Skin of body (tissue), 1 donor: ENCODE measurements at regions not wholly inside any gene's neighbourhood (a gene's known extent, or its start where the extent isn't known, plus 50 kb on each side); places are given as distances from the start of the nearest gene placed in this dataset.

ENCODE experiments used
- DNase-seq: peaks from one replicate; lab custom pipeline; 2025; lab: John Stamatoyannopoulos, UW

DNA sequence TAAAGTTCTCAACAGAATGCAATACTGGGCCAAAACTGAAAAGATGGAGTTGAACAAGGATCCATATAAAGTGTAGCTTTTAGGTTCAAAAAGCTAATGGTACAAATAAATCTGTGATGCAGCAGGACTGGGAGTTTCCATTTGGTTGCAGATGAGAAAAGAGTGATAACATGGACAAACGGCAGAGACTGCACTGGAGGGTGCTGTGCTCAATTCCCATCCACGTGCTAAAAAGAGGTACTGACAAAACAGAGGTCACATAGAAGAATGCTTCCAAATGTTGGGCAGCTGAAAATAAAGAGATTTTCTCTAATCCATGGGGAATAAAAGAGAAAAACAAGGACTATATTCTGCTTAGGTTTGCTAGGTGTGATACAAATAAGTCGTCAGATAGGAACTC, 461.6 kb downstream of the LIG4 start:
- DNase-seq, result no peak

DNA sequence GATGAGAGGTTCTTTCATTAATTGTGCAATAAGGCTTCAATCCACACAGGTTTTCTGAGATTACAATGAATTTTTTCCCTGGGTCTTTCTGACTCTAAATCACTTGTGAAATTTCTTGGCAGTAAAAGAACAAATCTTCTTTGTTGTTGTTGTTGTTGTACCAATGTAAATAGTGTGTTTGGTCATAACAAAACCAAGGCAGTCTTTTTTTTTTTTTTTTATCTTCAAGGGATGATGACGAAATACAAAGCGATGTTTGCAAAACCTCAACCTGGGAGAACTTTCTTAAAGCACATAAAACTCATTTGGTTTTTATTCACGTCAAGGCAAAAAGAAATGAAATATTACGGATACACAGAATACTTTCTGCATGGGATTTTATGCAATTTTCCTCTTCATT, 462.0 kb downstream of the LIG4 start:
- no peak for DNase-seq

DNA sequence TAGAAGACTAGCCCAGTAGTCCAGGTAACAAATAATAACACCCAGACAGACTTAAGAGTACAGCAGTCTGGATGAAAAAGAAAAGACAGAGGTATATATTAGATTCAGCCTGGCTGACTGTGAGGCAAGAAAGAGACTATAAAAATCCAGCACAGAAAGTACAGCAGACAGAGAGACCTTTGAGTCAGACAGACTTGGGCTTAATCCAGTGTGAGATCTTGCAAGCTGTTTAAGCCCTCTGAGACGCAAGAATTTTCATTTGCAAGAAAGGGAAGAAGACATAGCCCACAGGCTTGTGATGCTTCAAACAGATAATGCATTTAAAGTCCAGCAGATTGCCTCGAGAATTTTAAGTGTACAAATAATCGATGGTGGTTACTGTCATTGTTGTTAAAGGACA, 471.4 kb downstream of the LIG4 start:
- DNase-seq, result no peak

DNA sequence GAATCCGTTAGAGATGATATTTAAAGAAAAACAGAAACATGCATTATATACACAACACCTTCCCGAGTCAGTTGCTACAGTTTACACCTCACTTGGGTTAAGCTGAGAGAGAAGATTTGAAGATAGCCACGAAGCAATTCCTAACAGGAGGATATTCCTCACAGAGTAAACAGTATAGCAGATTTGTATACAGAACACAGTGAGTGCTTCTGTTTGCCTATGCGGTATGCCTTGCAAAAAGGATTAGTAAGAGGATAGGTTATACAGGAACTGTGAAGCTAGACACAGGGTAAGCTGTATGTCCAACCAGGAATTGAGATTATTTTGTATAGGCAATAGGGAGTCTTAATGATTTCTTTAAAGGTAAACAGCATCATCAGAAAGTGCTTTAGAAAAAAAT, 471.8 kb downstream of the LIG4 start:
- no peak for DNase-seq

DNA sequence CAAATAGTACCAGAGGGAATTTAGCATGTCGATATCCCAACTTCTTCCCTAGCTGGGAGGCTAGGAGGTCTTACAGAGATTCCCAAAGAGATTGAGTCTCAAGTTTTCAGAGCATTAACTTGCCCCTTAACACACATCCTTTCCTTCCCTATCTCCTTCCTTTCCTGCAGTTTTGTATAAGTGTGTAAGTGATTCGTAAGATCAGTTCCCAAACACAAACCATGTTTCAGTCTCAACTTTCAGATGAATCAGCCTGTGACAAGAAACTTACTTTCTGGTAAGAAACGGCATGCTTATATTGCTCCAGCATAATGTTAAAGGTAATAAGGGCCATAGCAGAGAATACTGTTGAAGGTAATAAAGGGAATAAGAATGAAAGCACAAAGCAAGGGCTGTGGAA, 472.2 kb downstream of the LIG4 start:
- no peak for DNase-seq

DNA sequence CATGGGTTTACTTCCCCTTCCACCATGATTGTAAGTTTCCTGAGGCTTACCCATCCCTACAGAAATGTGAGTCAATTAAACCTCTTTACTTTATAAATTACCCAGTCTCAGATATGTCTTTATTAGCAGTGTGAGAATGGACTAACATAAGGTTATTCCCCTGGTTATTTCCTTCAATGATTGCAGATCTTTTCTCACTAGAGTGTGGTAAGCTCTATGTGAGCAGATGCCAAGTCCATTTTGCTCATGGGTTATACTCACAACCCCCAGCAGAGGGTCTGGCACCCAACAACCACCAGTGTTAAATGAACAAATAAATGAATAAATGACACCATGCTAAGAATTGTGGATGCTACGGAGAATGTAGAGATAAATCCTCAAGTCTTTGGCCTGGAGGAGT, 472.8 kb downstream of the LIG4 start:
- DNase-seq, result no peak

DNA sequence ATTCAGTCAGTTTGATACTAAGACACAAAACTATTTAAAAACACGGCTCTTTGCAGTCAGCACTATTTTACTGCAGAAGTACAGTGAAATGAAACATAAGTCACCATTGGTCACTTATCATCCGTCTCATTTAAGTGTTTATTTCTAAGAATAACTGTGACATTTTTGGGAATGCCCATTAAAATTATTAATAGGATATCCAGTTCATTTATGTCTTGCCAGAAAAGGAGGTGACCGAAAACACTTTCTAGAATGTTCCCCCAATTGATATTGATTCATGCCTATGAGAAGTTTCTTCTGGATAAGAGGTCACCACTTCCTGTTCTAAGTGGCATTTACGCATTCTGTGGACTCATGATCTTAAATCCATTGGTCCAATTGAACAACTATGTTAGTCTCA, 477.3 kb downstream of the LIG4 start:
- no peak for DNase-seq

DNA sequence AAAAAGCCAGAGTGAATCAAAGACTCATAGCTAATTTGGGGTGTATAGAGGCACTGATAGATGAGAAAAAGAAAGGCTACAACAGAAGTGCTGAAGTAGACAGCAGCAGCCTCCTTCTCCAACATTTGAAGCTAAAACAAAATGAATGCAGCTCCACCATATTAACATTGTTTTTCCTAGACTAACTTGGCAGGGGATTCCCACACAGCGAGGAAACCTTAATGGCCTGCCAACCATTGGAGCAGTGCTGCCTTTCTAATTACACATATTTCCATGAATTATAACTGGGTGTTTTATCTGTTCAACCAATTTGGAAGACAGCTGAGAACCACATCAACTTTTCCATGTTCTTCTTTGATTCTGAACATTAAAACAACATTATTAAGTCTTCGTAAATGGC, 478.6 kb downstream of the LIG4 start:
- no peak for DNase-seq

DNA sequence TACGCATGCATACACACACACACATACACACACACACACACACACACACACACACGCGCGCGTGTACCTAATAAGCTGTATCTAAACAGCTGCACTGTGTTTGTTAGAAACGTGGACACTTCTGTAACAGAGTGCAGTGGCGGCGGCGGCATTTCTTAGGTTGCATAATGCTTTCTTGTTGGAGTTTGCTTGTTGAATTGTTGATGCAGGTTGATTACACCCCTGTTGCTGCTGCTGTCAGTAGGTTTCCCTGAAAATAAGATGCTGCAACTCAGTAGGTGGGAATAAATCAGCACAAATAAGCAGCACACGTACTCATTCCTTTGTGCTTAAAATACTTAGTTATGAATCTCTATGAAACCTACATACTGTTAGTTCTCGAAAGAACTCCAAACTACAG, 479.2 kb downstream of the LIG4 start:
- DNase-seq, result no peak

DNA sequence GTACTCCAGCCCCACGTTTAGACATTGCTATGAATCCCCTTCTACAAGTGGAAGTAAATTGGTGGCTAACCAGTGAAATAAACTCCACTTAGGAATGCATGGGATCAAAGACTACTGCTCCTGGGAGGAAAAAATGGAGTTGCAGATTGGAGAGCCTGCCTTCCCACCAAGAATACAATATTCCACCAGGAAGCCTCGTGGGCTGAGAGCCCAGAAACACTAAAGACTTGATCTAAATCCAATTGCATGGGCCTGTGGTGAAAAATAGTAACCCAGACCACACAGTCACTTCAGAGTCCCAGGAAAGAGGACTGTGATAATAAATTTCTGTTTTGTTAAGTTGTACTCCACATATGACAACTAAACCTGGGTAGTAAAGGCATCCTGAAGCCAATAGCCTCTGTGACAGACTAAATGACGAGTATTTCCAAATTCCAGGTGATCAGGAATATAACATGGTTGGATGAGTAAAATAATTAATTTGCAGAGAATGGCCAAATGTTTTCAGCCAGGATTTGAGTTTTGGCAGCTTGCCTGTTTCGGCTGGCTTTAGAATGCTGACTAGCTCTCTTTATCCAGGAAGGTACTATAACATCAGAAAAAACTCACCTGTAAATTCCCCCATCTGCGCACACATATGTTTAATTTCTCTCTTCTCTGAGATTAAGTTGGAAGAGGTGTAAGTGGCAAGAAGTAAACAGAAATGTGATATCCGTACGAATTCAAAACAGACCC, 480.3 kb downstream of the LIG4 start:
- no peak for DNase-seq

DNA sequence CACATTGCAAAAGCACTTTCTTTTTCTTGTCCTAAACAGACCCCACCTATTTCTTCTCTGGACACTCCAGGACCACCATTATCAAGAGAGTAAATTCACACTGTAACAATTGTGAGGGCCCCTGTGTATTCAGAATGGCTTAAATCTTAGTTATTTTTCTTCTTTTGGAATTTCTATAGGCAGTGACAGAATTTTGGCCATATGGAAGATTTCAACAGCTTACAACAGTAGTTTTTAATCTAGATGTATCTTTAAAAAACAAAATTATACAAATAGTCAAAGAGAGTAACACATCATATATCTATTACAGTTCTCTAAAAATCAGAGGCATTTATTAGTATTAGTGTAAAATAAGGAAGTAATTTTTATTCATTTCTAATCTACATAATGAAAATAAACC, 482.1 kb downstream of the LIG4 start:
- no peak for DNase-seq

DNA sequence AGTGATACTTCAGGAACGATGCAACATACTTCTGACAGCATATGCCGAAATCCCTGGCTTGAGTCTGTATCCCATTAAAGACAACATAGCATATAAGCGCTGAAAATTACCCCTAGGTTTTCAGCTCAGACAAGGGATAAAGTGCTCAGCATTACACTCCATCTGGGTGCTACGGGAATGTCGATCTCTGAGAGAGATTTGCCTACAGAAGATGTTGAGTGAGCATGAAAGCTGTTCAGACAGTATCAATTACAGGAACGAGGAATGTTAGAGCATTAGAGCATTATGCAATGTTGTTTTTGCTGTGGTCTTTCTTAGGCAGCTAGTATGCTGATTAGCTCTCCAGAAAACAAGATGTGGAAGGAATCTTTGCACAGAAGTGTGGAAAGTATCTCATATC, 484.5 kb downstream of the LIG4 start:
- no peak for DNase-seq

DNA sequence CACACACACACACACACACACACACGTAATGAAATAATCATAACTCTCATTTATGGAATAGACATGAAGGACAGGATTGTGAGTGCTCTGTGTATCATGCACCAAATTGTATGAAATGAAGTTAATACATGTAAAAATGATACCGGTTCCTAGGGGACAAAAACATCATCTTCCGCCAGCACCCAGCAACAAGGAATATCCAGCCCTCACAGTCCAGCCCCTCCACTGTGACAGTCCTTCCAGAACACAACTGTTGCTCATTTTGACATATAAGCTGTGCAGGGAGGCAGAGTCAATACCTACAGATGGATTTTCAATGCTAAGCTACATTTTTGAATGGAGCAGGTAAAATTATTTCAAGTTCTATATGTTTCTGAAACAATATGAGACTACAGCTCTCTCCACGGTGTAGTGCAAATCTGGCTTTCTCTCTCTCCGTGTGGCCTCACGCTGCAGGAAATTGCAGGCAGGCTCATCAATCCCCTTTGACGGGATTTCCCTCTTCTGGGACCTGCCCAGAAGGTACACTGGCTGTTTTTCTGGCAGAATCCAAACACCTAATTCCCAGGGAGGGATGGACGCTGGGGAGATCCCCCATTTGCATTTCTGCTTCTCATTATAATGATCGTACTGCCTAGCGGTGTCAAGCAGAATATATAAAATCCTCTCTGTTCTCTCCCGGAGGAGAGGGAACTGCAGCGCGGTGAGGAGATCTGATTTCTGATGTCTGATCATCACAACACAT, 494.0 kb downstream of the LIG4 start:
- no peak for DNase-seq

DNA sequence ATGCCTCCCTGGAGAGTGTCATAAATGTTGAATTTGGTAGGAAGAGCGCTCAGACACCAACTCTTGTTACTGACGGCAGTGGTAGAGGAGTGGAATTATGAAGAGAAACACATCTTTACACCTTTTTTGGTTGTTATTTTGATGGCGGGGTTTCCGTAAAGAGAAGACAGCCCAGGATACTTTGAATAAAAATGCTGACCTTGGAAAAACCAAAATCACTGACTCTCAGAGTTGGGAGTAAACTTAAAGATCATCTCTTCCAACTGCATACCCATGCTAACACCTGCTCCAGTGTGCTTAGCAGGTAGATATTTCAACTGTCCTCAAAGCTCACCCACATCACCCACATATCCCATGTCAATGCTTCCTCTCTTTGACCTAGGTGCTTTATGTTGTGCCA, 498.6 kb downstream of the LIG4 start:
- no peak for DNase-seq

DNA sequence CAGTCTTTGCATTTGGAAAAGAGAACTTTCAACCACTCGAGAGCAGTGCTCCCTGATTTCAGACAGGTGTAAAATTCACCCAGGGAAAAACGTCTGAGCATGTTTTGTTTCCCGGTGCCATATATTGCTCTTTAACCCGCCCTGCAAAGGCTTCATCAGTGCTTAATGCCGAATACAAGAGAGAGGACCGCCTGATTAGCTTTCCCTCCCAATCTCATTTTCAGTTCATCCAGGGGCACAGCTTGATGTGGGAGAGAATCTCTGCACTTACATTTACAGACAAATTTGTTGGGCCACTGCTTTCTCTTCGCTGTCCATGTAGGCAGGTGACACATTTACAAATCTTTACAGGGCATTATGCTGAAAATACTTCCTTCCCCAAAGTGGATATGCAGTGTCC, 499.1 kb downstream of the LIG4 start:
- DNase-seq, result no peak

DNA sequence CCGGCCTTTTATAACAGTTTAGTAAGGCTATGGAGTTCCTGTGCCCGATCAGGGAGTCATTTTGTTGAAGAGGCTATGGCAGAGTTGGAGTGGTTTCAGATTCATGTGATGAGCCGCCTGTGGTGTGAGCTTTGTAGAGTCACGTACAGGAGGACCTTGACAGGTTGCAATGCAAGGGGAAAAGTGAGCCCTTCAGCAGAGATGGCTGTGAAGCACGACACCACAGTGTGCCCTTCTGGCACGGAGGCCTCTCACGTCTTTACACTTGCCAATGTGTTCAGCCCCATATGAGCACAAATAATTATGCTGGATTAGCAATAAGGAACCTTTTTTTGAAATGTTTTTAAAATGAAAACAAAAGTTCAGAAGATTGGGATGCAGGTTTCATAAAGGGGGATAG, 499.8 kb downstream of the LIG4 start:
- DNase-seq, result no peak

DNA sequence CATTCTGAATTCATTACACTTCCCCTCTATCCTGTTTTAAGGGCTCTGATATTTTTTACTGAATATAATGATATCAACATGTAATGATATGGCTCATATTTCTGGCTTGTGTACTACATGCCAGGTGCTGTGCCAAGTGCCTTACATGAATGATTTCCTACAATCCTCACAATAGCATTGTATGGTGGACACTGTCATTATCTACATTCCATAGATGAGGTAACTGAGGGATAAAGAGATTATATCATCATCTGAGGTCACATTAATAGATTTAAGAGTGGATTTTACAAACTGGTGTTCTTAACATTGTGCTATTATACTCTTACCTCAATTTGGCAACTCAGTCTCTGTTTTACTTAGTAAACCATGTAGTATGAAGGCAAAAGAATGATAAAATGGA, 502.0 kb downstream of the LIG4 start:
- no peak for DNase-seq

DNA sequence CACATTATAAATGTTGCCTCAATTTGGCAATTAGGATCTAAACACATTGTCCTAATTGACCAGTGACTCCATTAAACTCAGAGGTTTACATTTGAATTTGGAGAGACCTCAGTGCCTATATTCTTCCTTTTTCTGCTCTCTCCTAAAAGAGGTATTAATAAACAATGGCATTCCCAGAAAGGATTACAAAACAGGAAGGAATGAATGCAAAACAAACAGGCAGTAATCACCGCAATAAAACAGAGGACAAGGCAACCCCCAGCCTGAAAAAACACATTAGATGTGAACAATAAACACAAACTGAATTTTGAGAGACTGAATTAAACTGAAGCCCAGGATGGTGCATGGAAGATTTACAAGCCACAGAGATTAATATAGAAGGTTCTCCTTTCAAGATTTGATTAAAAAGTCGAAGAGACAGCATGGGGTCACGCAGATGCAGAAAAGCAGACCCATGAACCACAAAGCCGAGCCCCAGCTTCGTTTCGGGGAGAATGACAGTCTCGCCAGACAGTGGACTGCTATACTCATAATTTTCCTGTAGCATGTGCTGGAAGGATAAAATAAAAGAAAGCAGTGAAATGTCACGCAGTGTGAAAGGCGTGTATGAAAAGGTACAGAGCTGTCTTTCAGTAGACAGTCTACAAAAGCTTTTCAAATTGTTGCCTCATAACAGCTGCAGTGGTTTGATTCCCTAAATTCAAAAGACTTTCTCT, 503.0 kb downstream of the LIG4 start:
- no peak for DNase-seq

DNA sequence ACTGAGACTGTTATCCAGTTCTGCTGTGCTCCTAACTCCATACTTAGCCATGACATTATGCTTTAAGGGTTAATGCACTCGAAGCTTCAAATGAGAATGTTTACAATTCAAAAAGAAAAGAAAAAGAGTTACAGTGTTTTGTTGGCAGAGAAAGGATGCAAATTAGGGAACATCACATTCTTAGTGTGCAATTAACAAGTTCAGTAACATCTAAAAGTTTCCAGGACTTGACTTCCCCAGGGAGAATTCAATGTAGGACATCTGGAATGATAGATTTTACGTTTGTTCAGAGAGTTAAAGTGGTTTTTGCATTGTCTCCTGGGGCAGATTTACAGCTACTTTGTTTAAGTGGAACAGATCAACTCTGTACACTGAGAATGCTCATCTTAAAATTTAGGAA, 525.2 kb downstream of the LIG4 start:
- DNase-seq, result no peak

DNA sequence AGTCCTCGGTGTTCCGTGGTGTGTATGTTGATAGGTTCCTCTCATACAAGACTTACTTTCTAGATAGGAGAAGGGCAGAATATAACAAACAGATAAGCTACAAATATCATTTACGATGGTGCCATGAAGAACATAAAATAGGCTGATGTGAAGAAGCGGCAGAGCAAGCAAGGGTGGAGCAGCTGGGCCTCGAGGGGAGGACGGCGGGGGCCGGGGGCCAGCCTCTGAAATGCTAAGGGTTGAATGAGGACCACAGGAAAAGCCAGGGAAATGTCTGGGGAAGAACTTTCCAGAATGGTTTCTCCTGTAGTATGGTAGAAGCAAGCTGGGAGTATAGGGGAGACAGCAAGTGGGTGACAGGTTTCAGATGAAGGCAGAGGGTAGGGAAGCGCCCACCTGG, 529.5 kb downstream of the LIG4 start:
- no peak for DNase-seq

DNA sequence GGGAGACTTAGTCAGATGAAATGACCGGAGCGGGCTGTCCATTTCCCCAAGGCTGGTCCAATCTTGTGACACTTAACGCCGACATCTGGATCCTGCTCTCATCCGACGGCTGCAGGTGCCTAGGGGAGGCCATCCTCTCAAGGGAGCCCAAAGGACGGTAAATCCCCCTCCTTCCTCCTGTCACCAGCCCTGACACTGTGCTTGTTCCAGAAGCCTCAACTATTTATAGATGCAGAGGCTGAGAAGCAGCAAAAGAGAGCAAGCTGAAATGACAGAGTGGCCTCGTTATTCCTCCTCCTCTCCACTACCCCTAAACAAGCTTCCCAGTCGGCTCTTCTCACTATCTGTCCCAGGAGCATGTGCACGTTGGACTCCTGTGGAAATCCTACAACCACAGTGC, 533.7 kb downstream of the LIG4 start:
- DNase-seq, result no peak

DNA sequence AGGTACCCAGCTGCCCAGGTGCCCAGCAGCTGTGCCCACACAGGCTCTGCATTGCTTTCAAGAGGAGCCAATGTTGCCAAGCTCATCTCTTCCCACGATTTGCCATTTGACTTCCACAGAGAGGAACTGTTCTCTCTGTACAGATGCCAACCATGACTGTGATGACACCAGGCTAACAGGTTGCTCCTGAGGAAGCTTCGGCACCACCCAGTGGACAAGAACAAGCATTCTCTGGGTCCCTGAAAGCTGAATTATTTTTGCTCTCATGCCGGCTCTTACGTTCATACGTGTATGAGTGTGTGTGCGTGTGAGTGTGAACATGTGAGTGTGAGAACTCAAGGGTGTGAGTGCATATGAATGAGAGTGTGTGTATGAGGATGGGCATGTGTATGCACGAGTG, 535.2 kb downstream of the LIG4 start:
- no peak for DNase-seq
